ENCODE measurements at regions not wholly inside any gene's neighbourhood (a gene's known extent, or its start where the extent isn't known, plus 50 kb on each side); places are given as distances from the start of the nearest gene placed in this dataset.

GRCh38 chr1:98053471-98054366 lies 132.9 kb upstream of the DPYD start:
- H3K36me3 Mint-ChIP-seq, result no peaks in the 10 kb centered on the region
- no peak overlapping the region for H3K27ac Mint-ChIP-seq
- Histone ChIP-seq H3K4me3 (peak overlapping the region; percentile 58), H3K9ac (no peak overlapping the region), H3K4me1 (peaks cover 5% of the 10 kb centered on the region), H2AFZ (replicated peaks) (peak overlapping the region; percentile 81), H3K9me3 (ENCODE audit: low read depth) (no peaks in the 10 kb centered on the region), H3K27me3 (peaks cover 60% of the 10 kb centered on the region), H3K79me2 (ENCODE audit: low read depth) (no peaks in the 10 kb centered on the region), H3K4me2 (peak overlapping the region; percentile 84), H4K20me1 (ENCODE audit: low read depth) (peaks cover 6% of the 10 kb centered on the region), H3K27ac (no peak overlapping the region), H3F3A (ENCODE audit: low read depth) (peaks cover 3% of the 10 kb centered on the region), H3K36me3 (no peaks in the 10 kb centered on the region)
- peak; percentile 48 for TF ChIP-seq EZH2 (IDR thresholded peaks at IDR 0.05)
- TF ChIP-seq CTCF (IDR thresholded peaks at IDR 0.05), result peak; percentile 93
- peak; percentile 27 for TF ChIP-seq EZH2phosphoT487 (IDR thresholded peaks at IDR 0.05)
- peaks cover 2% of the 10 kb centered on the region for H3K9me3 Mint-ChIP-seq
- peak; percentile 91 for DNase-seq (ENCODE audit: low spot score)
- peaks cover 16% of the 10 kb centered on the region for H3K27me3 Mint-ChIP-seq (ENCODE audit: insufficient read depth, low read depth)
- peaks cover 25% of the 10 kb centered on the region for H3K4me1 Mint-ChIP-seq
- H3K4me3 Mint-ChIP-seq, result peak overlapping the region; percentile 85

GRCh38 chr1:98051065-98051675 lies 130.3 kb upstream of the DPYD start:
- H3F3A ChIP-seq (ENCODE audit: low read depth), result peaks cover 3% of the 10 kb centered on the region
- Mint-ChIP-seq H3K27me3 (ENCODE audit: insufficient read depth, low read depth) (peaks cover 29% of the 10 kb centered on the region), H3K4me1 (peaks cover 29% of the 10 kb centered on the region), H3K27ac (no peak overlapping the region), H3K36me3 (no peaks in the 10 kb centered on the region), H3K4me3 (no peak overlapping the region), H3K9me3 (peaks cover 2% of the 10 kb centered on the region)
- H3K9ac ChIP-seq, result no peak overlapping the region
- no peak overlapping the region for H3K4me3 ChIP-seq
- peak; percentile 82 for DNase-seq (ENCODE audit: low spot score)
- no peaks in the 10 kb centered on the region for H3K36me3 ChIP-seq
- H3K79me2 ChIP-seq (ENCODE audit: low read depth), result no peaks in the 10 kb centered on the region
- H4K20me1 ChIP-seq (ENCODE audit: low read depth), result peaks cover 27% of the 10 kb centered on the region
- H3K27me3 ChIP-seq, result peaks cover 85% of the 10 kb centered on the region
- no peak overlapping the region for H3K27ac ChIP-seq
- peaks cover 8% of the 10 kb centered on the region for H3K4me1 ChIP-seq
- H3K4me2 ChIP-seq, result no peak overlapping the region
- no peak overlapping the region for H2AFZ ChIP-seq (replicated peaks)
- TF ChIP-seq CTCF (IDR thresholded peaks at IDR 0.05), result peak; percentile 95
- no peak for TF ChIP-seq EZH2phosphoT487 (IDR thresholded peaks at IDR 0.05)
- TF ChIP-seq EZH2 (IDR thresholded peaks at IDR 0.05), result no peak
- H3K9me3 ChIP-seq (ENCODE audit: low read depth), result no peaks in the 10 kb centered on the region

GRCh38 chr1:98049370-98050135 lies 128.7 kb upstream of the DPYD start:
- TF ChIP-seq EZH2 (IDR thresholded peaks at IDR 0.05) (no peak), CTCF (IDR thresholded peaks at IDR 0.05) (no peak), EZH2phosphoT487 (IDR thresholded peaks at IDR 0.05) (no peak)
- Histone ChIP-seq H3K9me3 (ENCODE audit: low read depth) (no peaks in the 10 kb centered on the region), H3K4me1 (peaks cover 8% of the 10 kb centered on the region), H3K4me2 (peak overlapping the region; percentile 67), H2AFZ (replicated peaks) (no peak overlapping the region), H3K4me3 (peak overlapping the region; percentile 29), H3K27ac (no peak overlapping the region), H3K79me2 (ENCODE audit: low read depth) (no peaks in the 10 kb centered on the region), H3K36me3 (no peaks in the 10 kb centered on the region), H3K27me3 (peaks cover 95% of the 10 kb centered on the region), H3K9ac (no peak overlapping the region), H3F3A (ENCODE audit: low read depth) (peaks cover 3% of the 10 kb centered on the region), H4K20me1 (ENCODE audit: low read depth) (peaks cover 28% of the 10 kb centered on the region)
- H3K27me3 Mint-ChIP-seq (ENCODE audit: insufficient read depth, low read depth), result peaks cover 37% of the 10 kb centered on the region
- no peaks in the 10 kb centered on the region for H3K36me3 Mint-ChIP-seq
- peak; percentile 64 for DNase-seq (ENCODE audit: low spot score)
- peaks cover 1% of the 10 kb centered on the region for H3K9me3 Mint-ChIP-seq
- H3K4me3 Mint-ChIP-seq, result peak overlapping the region; percentile 79
- no peak overlapping the region for H3K27ac Mint-ChIP-seq
- H3K4me1 Mint-ChIP-seq, result peaks cover 33% of the 10 kb centered on the region

All from neural progenitor cell (in vitro differentiated cells).